ENCODE measurements at regions not wholly inside any gene's neighbourhood (a gene's known extent, or its start where the extent isn't known, plus 50 kb on each side); places are given as distances from the start of the nearest gene placed in this dataset.

GRCh38 chr3:87398168-87398801 is 121.9 kb upstream of the POU1F1 start:
- intact Hi-C loops (cut with DNase I): no loop called here
- DNase-seq (ENCODE audit: low spot score) (no peak), ATAC-seq (no peak)

GRCh38 chr3:87397211-87397610 is 120.8 kb upstream of the POU1F1 start:
- intact Hi-C loops (cut with DNase I): no loop called here
- no peak for ATAC-seq
- DNase-seq (ENCODE audit: low spot score): no peak

GRCh38 chr3:87390821-87391220 is 114.4 kb upstream of the POU1F1 start:
- intact Hi-C loops (cut with DNase I): no loop called here
- DNase-seq (ENCODE audit: low spot score): no peak
- ATAC-seq: no peak

DNA sequence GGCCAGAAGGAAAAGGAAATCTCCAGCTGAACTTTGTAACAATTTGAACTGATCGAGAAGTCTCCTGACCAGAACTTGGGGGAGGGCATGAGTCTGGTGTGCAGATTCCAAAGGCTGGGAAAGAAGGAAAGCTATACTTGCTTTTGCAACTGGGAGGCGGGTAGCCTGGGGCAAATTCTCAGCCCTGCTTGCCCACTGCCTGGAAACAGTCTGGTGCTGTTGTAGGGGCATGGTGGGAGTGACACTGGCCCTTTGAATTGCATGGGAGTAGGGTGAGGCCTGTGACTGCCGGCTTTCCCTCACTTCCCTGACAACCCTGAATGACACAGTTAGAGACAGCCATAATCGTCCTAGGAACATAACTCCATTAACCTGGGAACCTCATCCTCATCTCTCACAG is 114.0 kb upstream of the POU1F1 start:
- intact Hi-C loops (cut with DNase I): no loop called here
- no peak for ATAC-seq

DNA sequence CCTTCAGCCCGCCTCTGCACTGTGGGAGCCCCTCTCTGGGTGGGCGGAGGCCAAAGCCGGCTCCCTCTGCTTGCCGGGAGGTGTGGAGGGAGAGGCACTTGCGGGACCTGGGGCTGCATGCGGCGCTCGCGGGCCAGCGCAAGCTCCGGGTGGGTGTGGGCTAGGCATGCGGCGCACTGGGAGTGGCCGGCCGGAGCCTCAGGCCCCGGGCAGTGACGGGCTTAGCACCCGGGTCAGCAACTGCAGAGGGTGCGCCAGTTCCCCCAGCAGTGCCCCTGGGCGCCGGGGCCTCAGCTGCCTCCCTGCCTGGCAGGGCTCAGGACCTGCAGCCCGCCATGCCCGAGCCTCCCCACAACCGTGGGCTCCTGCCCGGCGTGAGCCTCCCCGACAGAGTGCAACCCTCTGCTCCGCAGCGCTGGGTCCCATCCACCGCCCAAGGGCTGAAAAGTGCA is 98.9 kb upstream of the POU1F1 start:
- DNase-seq (ENCODE audit: low spot score) (no peak), ATAC-seq (no peak)
- intact Hi-C loops (cut with DNase I): no loop called here

More for the DNA sequence above, 114.0 kb upstream of the POU1F1 start:
- no peak for DNase-seq (ENCODE audit: low spot score)

GRCh38 chr3:87370007-87370406 is 93.6 kb upstream of the POU1F1 start:
- intact Hi-C loops (cut with DNase I): no loop called here
- no peak for ATAC-seq

DNA sequence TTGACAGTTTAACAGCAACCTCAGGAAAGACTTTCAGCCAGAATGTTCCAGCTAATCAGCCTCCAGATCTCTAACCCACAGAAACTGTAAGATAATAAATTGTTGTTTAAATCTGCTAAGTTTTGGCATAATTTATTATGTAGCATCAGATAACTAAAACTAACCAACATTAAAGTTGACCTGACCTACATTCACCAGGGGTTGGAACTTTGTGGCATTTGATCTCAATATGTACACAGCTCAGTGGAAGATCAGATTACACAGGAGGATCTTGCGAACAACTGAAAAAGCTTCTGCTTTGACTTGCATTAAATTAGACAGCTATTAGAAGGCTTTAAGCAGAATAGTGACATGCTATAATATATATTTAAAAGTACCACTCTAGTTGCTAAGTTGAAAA is 91.4 kb upstream of the POU1F1 start:
- intact Hi-C loops (cut with DNase I): no loop called here
- ATAC-seq: no peak
- DNase-seq (ENCODE audit: low spot score): no peak

More at GRCh38 chr3:87370007-87370406, 93.6 kb upstream of the POU1F1 start:
- DNase-seq (ENCODE audit: low spot score): no peak

DNA sequence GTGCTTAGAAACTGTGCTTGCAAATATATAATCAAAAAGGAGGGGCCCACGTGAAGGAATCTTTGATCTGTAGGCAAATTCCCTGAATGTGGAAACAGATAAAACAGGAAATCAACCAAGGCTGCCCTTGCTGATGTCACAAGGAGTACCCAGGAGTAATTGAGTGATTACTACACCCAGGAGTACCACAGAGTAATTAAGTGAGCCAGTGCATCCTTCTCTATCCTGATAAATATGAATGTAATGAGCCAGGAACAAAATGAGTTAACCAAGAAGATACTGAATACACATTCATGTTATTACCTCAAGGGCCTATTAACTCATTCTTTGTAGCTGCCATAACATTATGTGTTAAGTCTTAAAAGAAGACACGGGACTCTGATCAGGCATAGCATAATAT is 87.3 kb upstream of the POU1F1 start:
- ATAC-seq (no peak), DNase-seq (ENCODE audit: low spot score) (no peak)
- intact Hi-C loops (cut with DNase I): no loop called here

- intact Hi-C loops (cut with DNase I): no loop called here
- no peak for DNase-seq (ENCODE audit: low spot score)
- no peak for ATAC-seq
Observed at GRCh38 chr3:87361956-87362355, 85.6 kb upstream of the POU1F1 start.

DNA sequence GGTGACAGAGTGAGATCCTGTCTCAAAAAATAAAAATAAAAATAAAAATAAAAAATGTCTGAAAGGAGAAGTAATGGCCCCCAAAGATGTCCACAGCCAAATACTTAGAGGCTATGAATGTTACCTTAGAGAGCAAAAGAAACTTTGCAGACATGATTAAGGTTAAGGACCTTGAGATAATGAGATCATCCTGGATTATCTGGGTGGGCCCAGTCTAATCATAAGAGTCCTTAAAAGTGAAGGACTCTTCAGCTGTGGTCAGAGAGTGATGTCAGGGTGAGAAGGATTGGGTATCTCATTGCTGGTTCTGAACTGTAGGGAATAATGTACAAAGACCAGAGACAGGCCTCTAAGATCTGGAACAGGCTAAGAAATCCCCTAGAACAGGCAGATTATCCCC is 84.9 kb upstream of the POU1F1 start:
- intact Hi-C loops (cut with DNase I): no loop called here
- no peak for ATAC-seq

GRCh38 chr3:87359826-87360225 is 83.4 kb upstream of the POU1F1 start:
- ATAC-seq (no peak), DNase-seq (ENCODE audit: low spot score) (no peak)
- intact Hi-C loops (cut with DNase I): no loop called here

More for the DNA sequence above, 84.9 kb upstream of the POU1F1 start:
- DNase-seq (ENCODE audit: low spot score): no peak

GRCh38 chr3:87359025-87359424 is 82.6 kb upstream of the POU1F1 start:
- DNase-seq (ENCODE audit: low spot score) (no peak), ATAC-seq (no peak)
- intact Hi-C loops (cut with DNase I): no loop called here

DNA sequence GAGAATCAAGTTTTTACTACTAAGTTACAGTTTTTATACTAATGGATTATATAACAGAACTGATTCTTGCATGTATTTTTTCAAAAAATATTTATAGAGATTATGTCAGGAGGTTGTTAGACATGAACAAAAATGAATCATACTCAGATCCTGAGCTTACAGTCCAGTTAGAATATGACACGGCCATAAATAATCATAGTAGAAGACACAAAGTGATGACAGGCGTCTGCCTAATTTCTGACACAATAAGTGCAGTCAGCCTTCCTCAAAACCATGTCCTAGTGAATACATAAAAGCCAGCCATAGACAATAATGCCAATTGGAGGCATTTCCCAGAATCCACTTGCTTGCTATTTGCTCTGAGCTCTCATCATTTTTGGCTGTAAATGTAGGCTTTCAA is 81.7 kb upstream of the POU1F1 start:
- no peak for DNase-seq (ENCODE audit: low spot score)
- intact Hi-C loops (cut with DNase I): no loop called here
- ATAC-seq: no peak

DNA sequence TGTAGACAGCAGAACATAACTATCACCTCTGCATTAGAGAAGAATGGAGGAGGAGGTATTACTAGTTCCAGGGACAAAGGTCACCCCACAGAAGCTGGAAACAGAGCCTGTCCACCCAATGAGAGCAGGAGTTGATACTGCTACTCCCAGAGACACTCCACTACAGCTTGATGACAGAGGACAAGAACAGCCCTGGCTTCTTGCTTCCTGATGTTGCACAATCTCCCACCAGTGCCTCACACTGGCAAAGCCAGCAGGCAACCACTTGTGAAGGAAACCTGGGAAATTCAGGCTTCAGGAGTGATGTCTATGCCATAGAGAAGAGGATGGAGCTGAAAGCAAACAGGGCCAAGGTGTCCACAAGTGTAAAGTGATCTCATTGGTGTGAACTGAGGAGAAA is 78.0 kb upstream of the POU1F1 start:
- ATAC-seq: no peak
- intact Hi-C loops (cut with DNase I): no loop called here
- no peak for DNase-seq (ENCODE audit: low spot score)

GRCh38 chr3:87351937-87352336 is 75.6 kb upstream of the POU1F1 start:
- ATAC-seq (no peak), DNase-seq (ENCODE audit: low spot score) (no peak)
- intact Hi-C loops (cut with DNase I): no loop called here

- intact Hi-C loops (cut with DNase I): no loop called here
- ATAC-seq: peak; percentile 74
Observed at GRCh38 chr3:87350367-87351199, 74.2 kb upstream of the POU1F1 start.

GRCh38 chr3:87349833-87350232 is 73.4 kb upstream of the POU1F1 start:
- DNase-seq (ENCODE audit: low spot score) (no peak), ATAC-seq (no peak)
- intact Hi-C loops (cut with DNase I): no loop called here

More at GRCh38 chr3:87350367-87351199, 74.2 kb upstream of the POU1F1 start:
- no peak for DNase-seq (ENCODE audit: low spot score)

DNA sequence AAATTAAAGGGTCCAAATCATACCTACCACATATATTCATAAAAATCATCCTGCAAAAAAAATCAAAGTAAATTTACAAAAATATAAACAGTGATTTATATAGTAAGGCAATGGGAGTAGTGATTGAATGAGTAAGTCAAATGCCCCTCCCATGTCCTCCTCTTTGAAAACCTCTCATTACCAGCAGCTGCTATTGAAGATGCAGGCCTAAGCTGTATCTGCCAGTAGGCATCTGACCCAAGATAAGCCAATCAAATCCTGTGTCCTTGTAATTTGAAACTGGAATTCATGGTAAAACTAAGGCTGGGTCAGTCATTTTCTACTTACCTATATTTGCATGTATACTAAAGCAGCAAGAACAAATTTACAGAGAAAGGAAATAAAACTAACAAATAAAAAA is 60.4 kb upstream of the POU1F1 start:
- ATAC-seq: no peak
- intact Hi-C loops (cut with DNase I): no loop called here

DNA sequence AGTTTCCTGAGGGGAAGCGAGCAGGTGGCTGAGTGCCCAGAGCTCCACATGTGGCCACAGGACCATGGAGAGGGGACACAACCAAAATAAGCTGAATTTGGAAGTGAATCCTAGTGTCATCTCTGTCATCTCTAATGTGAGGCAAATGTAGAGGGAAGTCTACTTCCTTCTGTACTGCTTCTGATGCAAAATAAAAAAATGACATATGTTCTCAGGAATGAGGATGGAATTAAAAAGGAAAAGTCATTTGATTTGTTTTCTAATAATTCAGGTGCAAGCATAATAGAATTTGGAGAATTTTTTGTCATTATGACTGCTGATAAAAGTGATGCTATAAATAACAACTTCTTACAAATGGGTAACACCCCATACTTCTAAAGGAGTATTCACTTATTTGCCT is 59.5 kb upstream of the POU1F1 start:
- DNase-seq (ENCODE audit: low spot score) (no peak), ATAC-seq (no peak)
- intact Hi-C loops (cut with DNase I): no loop called here

More for the DNA sequence above, 60.4 kb upstream of the POU1F1 start:
- DNase-seq (ENCODE audit: low spot score): no peak

DNA sequence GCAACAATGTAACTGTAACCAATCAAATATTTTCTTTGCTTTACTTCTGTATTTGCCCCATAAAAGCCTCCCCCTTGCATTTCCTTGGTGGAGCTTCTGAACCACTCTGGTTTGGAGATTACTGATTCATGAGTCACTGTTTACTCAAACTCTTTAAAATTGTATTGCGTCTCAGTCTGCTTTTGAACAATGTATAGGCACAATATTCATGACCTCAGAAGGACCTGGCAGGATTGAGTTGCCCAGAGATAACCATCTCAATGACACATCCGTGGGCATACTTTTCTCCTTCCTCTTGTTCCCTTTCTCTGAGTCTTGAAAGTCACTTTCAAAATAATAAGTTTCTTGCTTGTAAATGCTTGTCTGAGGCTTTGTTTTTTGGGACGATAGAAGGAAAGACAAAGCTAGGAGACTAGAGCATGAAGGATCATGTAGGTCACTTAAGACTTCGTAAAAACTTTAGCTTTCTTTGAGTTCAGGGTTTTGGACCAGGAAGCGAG is 57.1 kb upstream of the POU1F1 start:
- DNase-seq (ENCODE audit: low spot score) (no peak), ATAC-seq (no peak)
- intact Hi-C loops (cut with DNase I): no loop called here

Data from sciatic nerve (tissue), 2 donors.